ENCODE measurements at regions not wholly inside any gene's neighbourhood (a gene's known extent, or its start where the extent isn't known, plus 50 kb on each side); places are given as distances from the start of the nearest gene placed in this dataset.

- TF ChIP-seq CTCF (IDR thresholded peaks at IDR 0.05) (no peak), POLR2A (IDR thresholded peaks at IDR 0.05) (no peak)
These were observed 76.9 kb upstream of the ASB18 start for GRCh38 chr2:236341067-236341466.
